GM21381 (cell line): ENCODE measurements at regions not wholly inside any gene's neighbourhood (a gene's known extent, or its start where the extent isn't known, plus 50 kb on each side); places are given as distances from the start of the nearest gene placed in this dataset.
A peak's percentile ranks its signal among the peaks of the same experiment; 100 is the strongest.

ENCODE experiments used
- ATAC-seq: cut with Tn5 transposase; IDR thresholded peaks from one replicate; pipeline ENCODE4 v1.9.1; 2021; ENCODE audit warnings: mild to moderate bottlenecking, moderate library complexity; ENCODE audit not compliant: unreplicated experiment

DNA sequence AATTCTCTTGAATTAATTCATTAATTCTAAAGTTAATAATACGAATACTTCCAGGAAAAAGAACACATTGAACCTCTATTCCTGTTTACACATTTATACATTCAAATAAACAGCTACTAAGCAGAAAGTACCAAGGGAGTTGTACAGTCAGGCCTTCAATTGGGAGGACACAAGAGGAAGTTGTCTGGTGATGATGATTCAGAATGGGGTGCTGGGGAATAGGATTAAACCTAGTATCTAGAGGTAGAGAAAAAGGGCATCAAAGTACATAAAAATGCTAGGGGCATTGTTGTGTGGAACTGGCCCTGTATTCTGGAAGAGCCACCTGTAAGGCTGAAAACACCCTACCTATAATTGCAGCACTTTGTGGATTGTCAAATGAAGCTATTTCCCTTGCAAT lies 71.7 kb upstream of the MROH9 start:
- no peak for ATAC-seq

DNA sequence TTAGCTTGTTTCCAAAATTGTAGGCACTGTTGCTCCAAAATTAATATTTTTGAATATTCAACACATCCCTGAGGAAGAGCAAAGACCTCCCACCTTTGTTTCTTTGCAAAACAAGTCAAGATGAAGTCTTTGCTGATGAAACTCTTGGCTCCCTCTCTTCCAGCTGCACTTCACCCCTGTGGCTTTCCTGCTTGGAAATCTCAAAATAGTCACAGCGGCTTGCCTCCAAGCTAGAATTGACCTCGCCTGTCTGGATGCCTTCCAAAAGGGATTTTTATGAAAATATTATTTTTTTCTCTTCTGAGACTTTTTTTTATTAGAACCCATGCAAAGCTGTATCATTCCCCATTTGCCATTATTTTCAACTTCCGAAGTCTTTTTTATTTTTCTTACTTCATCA lies 71.1 kb upstream of the MROH9 start:
- ATAC-seq, result no peak

DNA sequence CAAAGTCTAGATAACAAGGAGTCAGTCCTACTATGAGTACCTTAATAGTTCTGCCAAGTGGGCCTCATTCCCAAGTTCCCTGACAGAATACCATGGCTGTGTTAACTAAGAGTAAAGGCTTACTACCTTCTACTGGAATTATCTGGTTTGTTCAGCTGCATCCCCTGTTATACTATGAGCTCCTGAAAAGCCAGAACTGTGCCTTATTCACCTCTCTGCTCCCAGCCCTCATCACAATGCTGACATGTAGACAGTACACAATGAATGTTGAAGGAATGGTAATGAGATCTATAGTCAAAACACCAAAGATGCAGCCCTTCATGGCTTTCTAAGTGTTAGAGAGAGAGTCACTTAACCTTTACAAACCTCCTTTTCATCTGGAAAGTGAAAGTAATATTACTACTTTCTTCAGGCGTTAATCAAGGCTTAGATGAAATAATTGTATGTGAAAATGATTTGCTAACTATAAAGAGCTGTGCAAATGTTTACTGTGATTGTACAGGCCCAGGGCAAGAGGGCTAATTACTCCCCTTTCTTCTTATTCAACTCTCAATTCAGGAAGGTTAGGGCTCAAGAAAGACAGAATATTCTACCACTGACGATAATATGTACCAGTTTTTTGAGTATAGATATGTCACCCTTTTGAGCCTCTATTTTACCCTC lies 70.3 kb upstream of the MROH9 start:
- ATAC-seq, result no peak

DNA sequence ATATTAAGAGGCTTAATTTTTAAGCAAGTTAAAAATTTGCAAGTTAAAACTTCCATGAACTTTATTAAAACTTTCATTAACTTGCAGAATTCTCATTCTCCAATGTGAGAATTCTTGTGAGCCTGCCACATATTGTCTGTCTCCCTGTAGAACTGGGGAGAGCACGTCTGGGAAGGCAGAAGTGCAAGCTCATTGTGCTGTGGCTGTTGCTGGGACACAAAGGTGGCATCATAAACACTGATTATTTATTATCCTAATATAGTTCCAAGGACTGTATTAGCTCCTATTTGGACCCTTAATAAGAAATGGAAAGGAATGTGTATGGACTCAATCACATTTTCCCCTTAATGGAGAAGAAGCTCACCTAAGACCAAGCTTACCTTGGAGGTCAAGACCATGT lies 68.7 kb upstream of the MROH9 start:
- no peak for ATAC-seq

DNA sequence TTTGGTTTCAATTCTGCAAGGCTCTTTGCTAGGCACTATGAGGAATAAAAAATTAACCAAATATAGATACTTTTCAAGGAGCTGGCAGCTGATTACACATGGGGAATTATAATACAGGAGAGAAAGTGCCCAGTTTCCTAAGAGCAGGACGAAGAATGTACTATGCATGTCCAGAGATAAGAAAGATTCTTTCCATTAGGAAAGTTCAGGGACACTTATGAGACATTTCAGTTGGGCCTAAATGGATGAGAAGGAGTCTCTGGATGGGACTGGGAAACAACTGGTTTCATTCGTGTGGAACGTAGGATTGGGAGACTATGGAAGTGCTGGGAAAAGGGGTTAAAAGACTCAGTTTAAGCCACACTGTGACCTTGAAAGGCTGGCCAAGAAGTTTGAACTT lies 63.5 kb upstream of the MROH9 start:
- no peak for ATAC-seq

DNA sequence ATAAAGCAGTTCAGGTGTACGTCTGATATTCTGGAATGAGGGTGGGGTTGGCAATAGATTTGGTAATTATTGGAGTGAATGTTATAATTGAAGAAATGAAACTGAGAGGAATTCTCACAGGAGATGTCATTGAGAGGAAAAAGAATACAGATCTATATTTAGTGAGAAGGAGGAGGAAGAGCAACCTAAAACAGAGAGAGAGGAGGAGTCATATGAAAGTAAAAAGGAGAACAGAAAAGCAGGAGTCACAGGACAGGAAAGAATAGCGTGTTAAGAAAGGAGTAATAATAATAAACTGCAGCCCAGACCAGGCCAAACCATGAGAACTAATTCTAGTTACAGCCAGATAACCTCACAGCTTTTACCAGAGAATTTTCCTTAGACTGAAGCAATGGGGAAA lies 62.7 kb upstream of the MROH9 start:
- peak; percentile 86 for ATAC-seq

DNA sequence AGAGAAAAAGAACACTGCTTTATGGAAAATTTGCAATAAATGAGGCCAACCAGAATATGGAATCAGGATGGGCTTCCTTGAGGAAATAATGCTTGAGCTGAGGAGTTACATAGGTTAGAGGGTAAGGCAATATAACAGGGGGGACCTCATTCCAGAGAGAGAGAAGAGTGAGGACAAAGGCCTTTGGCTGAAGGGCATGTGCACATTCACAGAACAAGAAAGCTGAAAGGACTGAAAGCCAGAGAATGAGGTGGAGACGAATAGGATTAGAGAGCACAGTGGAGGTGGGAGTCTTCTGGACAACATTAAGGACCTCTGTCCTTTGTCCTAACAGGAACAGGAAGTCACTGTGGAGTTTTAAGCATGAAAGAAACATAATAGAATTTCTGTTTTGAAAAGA lies 60.7 kb upstream of the MROH9 start:
- no peak for ATAC-seq

DNA sequence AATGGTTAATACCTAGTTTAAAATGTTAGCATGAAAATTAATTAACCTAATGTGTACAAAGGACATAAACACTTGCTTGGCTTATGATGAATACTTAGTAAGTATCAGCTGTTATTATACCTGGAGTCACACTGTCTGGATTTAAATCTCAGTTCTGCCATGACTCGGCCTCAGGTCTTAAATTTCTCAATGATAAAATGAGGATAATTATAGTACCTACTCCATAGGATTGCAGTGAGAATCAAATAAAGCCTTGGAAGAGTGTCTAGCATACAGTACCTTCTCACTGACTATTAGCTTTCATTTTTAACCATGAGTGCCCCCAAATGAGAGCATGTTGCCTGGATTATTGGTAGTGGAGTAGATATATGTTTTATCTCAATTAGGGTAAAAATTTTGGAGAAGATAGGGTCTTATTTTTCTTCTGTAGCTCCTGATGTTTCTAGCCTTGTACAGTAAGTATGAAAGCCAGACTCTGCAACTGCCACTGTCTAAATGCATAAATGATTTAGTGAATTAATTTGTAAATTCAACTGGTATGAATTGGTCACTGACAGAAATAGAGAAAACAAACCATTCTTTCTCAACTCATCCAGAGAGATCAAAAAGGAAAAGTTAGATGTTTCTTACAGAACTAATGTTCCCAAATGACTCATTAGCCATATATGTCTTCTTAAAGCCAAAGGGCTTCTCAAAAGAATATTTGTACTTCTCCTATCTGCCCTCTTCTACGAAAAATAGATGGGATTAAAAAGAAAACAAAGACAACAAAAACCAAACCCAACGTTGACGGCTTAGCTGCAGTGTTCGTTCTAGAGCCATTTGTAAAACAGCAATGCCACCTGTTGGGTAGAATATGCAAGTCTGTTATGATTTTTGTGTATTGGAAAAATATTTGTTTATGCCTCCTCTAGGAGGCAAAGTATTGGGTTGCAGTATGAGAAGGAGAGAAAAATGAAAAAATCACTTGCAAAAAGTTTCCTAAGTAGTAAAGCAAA lies 53.8 kb upstream of the MROH9 start:
- no peak for ATAC-seq
